ENCODE measurements at regions not wholly inside any gene's neighbourhood (a gene's known extent, or its start where the extent isn't known, plus 50 kb on each side); places are given as distances from the start of the nearest gene placed in this dataset.

DNA sequence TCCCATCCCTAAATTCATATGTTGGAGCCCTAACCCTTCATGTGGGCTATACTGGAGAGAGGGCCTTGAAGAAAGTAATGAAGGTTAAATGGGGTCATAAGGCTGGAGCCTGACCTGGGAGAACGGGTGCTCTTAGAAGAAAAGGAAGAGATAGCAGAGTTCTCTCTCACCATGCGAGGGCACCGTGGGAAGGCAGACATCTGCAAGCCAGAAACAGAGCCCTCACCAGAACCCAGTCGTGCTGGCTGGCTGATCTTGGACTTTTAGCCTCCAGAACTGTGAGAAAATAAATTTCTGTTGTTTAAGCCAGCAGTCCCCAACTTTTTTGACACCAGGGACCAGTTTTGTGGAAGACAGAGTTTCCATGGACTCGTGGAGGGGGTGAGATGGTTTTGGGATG, 149.3 kb downstream of the ATP23 start:
- H2AFZ ChIP-seq (ENCODE audit: insufficient read depth, low read depth, low read length, poor library complexity, severe bottlenecking), result no peak overlapping the region
- peaks cover 0 to 4% (median 0%) of the 10 kb centered on the region in 3 donors for H3K27me3 Mint-ChIP-seq (ENCODE audit: low read depth in 3 of 3)
- no peak overlapping the region for H3K4me3 ChIP-seq (replicated peaks in 1 of 3; ENCODE audit: low read depth in 2 of 3, low read length in 3 of 3)
- no peaks in the 10 kb centered on the region for H3K4me1 ChIP-seq (ENCODE audit: control insufficient read depth in 1 of 2, insufficient read depth in 2 of 2, low read length in 2 of 2)
- H3K36me3 ChIP-seq (replicated peaks in 1 of 2; ENCODE audit: control insufficient read depth in 1 of 2, insufficient read depth in 2 of 2, low read length in 2 of 2), result no peaks in the 10 kb centered on the region
- TF ChIP-seq, protein P1, sequence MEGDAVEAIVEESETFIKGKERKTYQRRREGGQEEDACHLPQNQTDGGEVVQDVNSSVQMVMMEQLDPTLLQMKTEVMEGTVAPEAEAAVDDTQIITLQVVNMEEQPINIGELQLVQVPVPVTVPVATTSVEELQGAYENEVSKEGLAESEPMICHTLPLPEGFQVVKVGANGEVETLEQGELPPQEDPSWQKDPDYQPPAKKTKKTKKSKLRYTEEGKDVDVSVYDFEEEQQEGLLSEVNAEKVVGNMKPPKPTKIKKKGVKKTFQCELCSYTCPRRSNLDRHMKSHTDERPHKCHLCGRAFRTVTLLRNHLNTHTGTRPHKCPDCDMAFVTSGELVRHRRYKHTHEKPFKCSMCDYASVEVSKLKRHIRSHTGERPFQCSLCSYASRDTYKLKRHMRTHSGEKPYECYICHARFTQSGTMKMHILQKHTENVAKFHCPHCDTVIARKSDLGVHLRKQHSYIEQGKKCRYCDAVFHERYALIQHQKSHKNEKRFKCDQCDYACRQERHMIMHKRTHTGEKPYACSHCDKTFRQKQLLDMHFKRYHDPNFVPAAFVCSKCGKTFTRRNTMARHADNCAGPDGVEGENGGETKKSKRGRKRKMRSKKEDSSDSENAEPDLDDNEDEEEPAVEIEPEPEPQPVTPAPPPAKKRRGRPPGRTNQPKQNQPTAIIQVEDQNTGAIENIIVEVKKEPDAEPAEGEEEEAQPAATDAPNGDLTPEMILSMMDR (IDR thresholded peaks at IDR 0.05), result no peak
- H3K9ac ChIP-seq (ENCODE audit: insufficient read depth, low read length, poor library complexity, severe bottlenecking), result no peak overlapping the region
- intact Hi-C loops (cut with micrococcal nuclease), result no loop called here
- no peaks in the 10 kb centered on the region for H3K79me2 ChIP-seq (ENCODE audit: insufficient read depth, low read length)
- H3K27me3 ChIP-seq (ENCODE audit: control insufficient read depth in 2 of 2, insufficient read depth in 2 of 2, low read length in 2 of 2), result no peaks in the 10 kb centered on the region
- H3K9me3 Mint-ChIP-seq, result peaks cover 0 to 6% (median 2%) of the 10 kb centered on the region in 7 donors
- no peak overlapping the region for H3K4me2 ChIP-seq (replicated peaks; ENCODE audit: extremely low read depth, low read length, poor library complexity, severe bottlenecking)
- peaks cover 3% of the 10 kb centered on the region for H3K4me1 Mint-ChIP-seq
- no peaks in the 10 kb centered on the region for H4K20me1 ChIP-seq (ENCODE audit: insufficient read depth, low read length)
- no peaks in the 10 kb centered on the region for H3K9me3 ChIP-seq (replicated peaks in 1 of 2; ENCODE audit: control insufficient read depth in 1 of 2, insufficient read depth in 1 of 2, low read length in 2 of 2)
- H3K27ac Mint-ChIP-seq, result no peak overlapping the region
- no peak overlapping the region for H3K27ac ChIP-seq (ENCODE audit: low read depth in 1 of 2, low read length in 2 of 2)
- no CpG with 5 or more reads among the region's 5 CpGs for WGBS (ENCODE audit: insufficient coverage)
- H3K4me3 Mint-ChIP-seq, result no peak overlapping the region
- DNase-seq, result no peak
- no peaks in the 10 kb centered on the region for H3K36me3 Mint-ChIP-seq

DNA sequence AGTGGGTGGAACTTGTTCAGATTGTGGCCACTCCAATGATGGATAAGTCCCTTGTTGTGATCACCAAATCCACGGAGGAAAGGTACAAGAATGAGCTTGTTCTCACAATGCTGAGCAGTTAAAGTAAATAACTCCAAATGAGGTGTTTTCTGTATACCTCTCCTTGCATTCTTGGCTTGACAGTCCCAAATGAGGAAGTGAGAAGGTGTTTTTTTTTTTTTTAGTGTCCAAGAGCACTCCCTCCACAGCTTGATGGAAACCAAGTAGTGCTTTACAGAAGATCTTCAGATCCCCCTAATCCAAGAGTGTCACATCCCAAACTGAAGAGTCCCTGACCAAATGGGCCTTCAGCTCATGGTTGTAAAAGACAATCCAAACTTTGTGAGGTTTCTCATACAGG, 153.6 kb downstream of the ATP23 start:
- no peak overlapping the region for H3K27ac ChIP-seq (ENCODE audit: low read depth in 1 of 2, low read length in 2 of 2)
- TF ChIP-seq, protein P1 (IDR thresholded peaks at IDR 0.05), result no peak

More for the DNA sequence above, 153.6 kb downstream of the ATP23 start:
- Mint-ChIP-seq H3K9me3 (peaks cover 0 to 11% (median 1%) of the 10 kb centered on the region in 7 donors), H3K27me3 (ENCODE audit: low read depth in 3 of 3) (peaks cover 0 to 6% (median 0%) of the 10 kb centered on the region in 3 donors), H3K4me3 (no peak overlapping the region), H3K27ac (no peak overlapping the region), H3K36me3 (no peaks in the 10 kb centered on the region), H3K4me1 (peaks cover 3% of the 10 kb centered on the region)
- Histone ChIP-seq H3K4me3 (replicated peaks in 1 of 3; ENCODE audit: low read depth in 2 of 3, low read length in 3 of 3) (no peak overlapping the region), H2AFZ (ENCODE audit: insufficient read depth, low read depth, low read length, poor library complexity, severe bottlenecking) (no peak overlapping the region), H3K4me1 (ENCODE audit: control insufficient read depth in 1 of 2, insufficient read depth in 2 of 2, low read length in 2 of 2) (no peaks in the 10 kb centered on the region), H3K4me2 (replicated peaks; ENCODE audit: extremely low read depth, low read length, poor library complexity, severe bottlenecking) (no peak overlapping the region), H3K79me2 (ENCODE audit: insufficient read depth, low read length) (no peaks in the 10 kb centered on the region), H4K20me1 (ENCODE audit: insufficient read depth, low read length) (no peaks in the 10 kb centered on the region), H3K9ac (ENCODE audit: insufficient read depth, low read length, poor library complexity, severe bottlenecking) (no peak overlapping the region), H3K27me3 (ENCODE audit: control insufficient read depth in 2 of 2, insufficient read depth in 2 of 2, low read length in 2 of 2) (no peaks in the 10 kb centered on the region), H3K9me3 (replicated peaks in 1 of 2; ENCODE audit: control insufficient read depth in 1 of 2, insufficient read depth in 1 of 2, low read length in 2 of 2) (peaks cover 0 to 3% of the 10 kb centered on the region in 2 donors), H3K36me3 (replicated peaks in 1 of 2; ENCODE audit: control insufficient read depth in 1 of 2, insufficient read depth in 2 of 2, low read length in 2 of 2) (no peaks in the 10 kb centered on the region)
- intact Hi-C loops (cut with micrococcal nuclease), result no loop called here
- DNase-seq, result no peak
- WGBS (ENCODE audit: insufficient coverage), result no CpG with 5 or more reads among the region's 1 CpG

Data from CD14-positive monocyte (primary cell).